LNCAP (cell line): ENCODE measurements at regions not wholly inside any gene's neighbourhood (a gene's known extent, or its start where the extent isn't known, plus 50 kb on each side); places are given as distances from the start of the nearest gene placed in this dataset.

ENCODE experiments used
- TF ChIP-seq, protein P1 (sequence below): fragments of 450-650 bp; IDR thresholded peaks from 2 replicates; pipeline ENCODE4 v1.5.1; 2017; ENCODE audit warnings: mild to moderate bottlenecking

DNA sequence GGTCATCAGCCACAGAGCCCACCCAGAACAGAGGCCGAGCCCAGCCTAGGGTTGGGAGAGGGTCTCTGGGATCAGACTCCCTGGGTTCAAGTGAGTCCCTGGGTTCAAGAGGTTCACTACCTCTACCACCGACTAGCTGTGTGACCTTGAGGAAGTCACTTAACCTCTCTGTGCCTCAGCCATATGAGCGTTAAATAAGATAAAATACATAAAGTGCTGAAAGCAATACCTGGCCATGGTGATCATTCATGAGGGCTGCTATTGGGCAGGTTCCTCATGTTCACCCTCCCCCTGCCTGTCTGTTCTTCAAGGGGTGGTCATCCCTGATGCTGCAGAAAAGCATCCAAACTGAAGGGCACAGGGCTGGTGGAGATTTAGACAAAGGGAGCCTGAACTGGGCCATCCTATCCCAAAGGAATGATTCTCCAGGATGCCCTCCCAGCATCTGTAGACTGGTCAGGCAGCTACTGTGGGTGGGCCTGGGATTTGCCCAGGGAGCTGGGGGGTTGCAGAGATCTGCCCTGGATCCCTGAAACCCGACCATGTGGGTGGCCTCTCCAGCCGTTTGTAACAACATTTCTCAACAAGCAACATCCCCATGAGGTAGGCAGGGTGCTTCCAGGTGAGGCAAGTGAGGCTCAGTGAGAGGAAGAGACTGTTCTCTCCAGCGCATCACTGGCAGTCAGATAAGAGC, 196.6 kb downstream of the MATN1 start:
- TF ChIP-seq, protein P1, sequence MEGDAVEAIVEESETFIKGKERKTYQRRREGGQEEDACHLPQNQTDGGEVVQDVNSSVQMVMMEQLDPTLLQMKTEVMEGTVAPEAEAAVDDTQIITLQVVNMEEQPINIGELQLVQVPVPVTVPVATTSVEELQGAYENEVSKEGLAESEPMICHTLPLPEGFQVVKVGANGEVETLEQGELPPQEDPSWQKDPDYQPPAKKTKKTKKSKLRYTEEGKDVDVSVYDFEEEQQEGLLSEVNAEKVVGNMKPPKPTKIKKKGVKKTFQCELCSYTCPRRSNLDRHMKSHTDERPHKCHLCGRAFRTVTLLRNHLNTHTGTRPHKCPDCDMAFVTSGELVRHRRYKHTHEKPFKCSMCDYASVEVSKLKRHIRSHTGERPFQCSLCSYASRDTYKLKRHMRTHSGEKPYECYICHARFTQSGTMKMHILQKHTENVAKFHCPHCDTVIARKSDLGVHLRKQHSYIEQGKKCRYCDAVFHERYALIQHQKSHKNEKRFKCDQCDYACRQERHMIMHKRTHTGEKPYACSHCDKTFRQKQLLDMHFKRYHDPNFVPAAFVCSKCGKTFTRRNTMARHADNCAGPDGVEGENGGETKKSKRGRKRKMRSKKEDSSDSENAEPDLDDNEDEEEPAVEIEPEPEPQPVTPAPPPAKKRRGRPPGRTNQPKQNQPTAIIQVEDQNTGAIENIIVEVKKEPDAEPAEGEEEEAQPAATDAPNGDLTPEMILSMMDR, result no peak

DNA sequence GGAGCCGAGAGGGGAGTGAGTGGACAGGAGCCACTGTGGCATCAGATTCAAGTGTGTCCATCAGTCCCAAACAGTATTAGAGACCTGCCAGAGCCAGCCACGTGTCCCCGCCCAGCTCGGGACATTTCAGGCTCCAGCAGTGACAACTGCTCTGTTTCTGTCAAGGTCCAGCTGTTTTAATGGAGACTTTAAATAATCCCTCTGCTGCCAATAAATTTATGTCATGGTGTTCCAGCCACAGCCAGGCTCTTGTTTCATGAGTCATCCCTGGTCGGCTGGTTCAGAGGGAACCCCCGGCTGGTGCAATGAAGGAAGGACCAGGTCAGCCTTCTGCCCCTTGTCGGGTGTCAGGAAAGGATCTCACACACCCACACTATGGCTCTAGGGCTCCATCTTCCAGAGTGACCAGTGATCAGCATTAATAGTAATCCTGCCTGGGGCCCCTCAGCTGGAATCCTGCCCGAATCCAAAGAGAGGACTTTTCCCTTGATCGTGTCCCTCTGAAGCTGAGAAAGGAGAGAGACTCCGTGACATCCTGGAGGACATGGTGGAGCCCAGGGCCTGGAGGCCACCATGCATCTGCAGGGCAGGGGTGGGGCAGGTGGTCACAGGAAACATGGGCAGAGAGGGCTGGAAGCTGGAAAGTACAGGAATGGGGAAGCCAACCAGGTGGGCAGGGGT, 197.3 kb downstream of the MATN1 start:
- TF ChIP-seq, protein P1, result no peak

DNA sequence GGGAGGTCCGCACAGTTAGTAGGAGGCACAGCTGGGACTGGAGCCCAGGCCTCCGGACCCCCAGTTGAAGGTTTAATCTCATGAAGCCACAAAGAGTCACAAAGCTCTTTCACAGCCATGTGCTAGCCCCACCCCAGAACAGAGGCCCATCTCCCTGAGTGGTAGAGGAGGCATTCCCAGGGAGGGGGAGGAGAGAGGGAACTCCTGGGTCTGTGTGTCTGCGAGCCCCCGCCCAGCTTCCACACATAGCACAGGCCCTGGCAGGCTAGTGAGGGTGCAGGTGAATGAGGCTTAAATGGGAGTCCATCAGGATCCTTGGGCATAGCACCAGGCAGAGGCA, 197.8 kb downstream of the MATN1 start:
- TF ChIP-seq, protein P1, result no peak

DNA sequence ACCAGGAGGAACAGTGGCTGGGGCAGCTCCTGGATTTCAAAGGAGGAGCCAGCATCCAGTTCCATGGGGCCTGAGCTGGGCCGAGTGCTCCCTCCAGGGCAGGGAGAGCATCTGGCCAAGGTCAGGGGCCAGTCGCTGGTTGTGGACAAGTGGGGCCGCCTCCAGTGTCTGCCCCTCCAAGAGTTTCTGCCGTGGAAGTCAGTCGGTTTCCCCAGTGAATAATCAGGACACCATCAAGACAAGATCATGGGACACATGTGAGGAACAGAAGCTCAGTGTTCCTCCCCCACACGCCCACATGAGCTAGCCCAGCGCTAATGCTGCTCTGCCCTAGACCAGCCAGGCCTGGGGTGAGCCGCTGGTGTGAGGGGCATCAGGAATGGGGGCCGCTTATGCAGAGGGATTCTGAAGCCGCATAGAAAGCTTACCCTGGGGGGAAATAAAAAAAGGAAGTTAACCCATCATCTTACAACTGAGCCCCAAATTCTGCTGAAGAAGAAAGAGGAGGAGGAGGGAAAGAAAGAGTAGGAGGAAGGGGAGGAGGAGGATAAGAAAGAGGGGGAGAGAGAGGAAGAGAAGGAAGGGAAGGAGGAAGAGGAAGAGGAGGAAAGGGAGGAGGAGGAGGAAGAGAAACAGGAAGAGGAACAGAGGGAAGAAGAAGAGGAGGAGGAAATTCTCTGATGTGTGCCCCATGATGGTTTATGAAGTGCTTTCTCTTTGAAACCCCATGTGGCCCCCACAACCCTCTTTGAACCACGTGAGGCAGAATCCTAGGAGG, 198.4 kb downstream of the MATN1 start:
- TF ChIP-seq, protein P1, result no peak

DNA sequence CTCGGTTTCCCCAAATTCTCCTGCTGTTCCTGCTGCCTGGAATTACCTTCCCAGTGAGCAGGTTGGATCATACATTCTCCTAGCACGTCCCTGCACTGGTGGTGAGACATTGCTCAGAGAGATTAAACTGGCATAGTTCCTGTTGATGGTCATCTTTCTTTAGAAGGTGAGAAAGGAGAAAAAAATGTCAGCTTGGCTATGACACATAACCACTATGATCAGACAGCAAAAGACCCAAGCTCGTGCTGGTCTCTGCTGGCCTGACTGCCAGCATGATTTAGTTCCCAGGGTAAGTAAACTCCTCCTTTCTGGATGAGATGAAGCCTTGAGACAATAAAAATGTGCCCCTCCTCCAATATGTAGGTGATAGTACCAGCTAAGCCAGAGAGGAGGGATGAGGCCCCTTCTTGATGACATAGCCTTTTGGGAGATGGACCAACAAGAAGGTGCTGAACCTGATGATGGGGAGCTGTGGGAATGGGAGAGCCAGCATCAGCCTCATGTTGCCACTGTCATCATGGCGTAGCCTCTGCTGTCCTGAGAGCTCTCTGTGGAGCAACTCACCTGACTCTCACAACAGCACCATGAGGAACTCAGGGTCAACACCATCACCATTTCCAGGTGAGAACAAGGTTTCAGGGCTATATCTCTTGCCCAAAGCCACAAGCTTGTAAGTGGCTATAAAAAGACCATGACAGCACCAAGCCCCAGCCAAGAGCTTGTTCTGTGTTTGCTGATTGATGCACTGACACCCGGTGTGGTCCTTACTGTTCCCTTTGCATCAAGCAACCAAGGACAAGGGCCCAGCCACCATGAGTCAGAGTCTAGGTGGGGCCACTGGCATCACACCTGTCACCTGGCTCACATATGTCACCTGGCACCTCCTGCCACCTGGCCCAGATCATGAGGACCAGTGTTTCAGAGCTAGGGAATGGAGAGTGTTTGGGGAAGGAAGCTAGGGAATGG, 200.0 kb downstream of the MATN1 start:
- TF ChIP-seq, protein P1, result no peak

DNA sequence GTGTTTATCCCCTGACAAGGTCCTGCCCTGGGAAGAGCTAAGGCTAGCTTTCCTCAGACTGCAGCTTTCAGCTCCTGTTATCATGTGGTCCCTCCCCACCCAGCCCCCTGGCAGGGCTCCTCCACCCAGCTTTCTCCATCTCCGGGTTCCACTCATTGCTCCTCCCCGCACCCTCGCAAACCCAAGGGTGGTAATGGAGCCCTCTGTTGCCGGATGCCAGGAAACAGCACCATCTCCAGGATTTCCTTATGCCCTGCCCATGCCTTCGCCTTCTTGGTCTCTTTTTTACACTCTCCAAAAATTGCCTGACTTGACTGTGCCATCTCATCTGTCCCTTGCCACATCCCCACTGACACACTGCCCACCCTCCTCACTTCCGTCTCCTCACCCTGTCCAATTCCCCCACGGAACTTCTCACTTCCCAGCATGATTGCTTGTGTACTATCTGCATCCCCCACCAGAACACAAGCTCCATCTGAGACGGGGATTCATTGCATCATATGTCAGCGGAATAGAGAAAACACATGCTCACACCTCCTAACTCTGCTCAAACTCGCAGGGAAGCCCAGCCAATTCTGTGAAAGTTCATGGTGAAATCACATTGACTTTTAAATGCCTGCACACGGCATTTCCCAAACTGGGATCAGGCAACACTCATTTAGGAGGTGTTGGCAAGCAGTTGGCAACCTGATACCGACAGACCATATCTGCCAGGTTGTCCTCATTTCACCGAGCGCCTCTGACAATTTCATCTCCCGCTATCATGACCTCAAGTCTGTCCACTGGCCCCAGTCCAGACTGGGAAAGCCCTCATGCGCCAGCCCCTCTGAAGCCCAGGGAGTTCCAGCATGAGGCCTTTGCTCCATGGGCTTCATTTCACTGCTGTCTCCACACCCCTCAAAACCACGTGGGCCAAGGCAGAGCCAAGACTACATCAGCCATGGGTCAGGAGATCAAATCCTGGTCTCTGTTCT, 201.1 kb downstream of the MATN1 start:
- TF ChIP-seq, protein P1, result no peak
